ENCODE measurements at regions not wholly inside any gene's neighbourhood (a gene's known extent, or its start where the extent isn't known, plus 50 kb on each side); places are given as distances from the start of the nearest gene placed in this dataset.

DNA sequence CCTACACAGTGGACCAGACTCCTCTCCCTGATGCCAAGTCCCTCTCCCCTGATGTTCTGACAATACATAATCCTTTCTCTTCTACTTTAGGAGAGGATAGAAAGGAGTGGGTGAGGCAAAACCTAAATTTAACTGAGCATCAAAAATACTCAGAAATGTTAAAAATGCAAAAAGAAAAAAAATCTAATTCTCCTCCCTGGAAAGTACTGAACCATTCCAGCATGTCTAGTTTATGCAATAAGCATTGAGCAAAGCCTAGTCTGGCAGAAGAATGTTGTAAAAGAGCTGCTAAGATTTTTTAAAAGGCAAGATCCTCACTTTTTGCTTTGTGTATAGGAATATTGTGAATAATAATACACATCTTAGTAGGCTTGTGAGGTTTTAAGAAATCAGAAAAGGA is 116.6 kb upstream of the STXBP5 start:
- DNase-seq = no peak
- Mint-ChIP-seq H3K4me1 (ENCODE audit: low read depth, unreplicated experiment) (no peaks in the 10 kb centered on the region), H3K27ac (ENCODE audit: unreplicated experiment) (no peak overlapping the region), H3K36me3 (ENCODE audit: insufficient read depth, unreplicated experiment) (no peaks in the 10 kb centered on the region), H3K9me3 (ENCODE audit: low read depth, unreplicated experiment) (no peaks in the 10 kb centered on the region), H3K27me3 (ENCODE audit: unreplicated experiment) (no peaks in the 10 kb centered on the region), H3K4me3 (ENCODE audit: low read depth, unreplicated experiment) (no peak overlapping the region)
- intact Hi-C loops (cut with micrococcal nuclease; ENCODE audit: unreplicated experiment) = no loop called here
- CTCF ChIA-PET = no interaction called here
- TF ChIP-seq, protein P1, sequence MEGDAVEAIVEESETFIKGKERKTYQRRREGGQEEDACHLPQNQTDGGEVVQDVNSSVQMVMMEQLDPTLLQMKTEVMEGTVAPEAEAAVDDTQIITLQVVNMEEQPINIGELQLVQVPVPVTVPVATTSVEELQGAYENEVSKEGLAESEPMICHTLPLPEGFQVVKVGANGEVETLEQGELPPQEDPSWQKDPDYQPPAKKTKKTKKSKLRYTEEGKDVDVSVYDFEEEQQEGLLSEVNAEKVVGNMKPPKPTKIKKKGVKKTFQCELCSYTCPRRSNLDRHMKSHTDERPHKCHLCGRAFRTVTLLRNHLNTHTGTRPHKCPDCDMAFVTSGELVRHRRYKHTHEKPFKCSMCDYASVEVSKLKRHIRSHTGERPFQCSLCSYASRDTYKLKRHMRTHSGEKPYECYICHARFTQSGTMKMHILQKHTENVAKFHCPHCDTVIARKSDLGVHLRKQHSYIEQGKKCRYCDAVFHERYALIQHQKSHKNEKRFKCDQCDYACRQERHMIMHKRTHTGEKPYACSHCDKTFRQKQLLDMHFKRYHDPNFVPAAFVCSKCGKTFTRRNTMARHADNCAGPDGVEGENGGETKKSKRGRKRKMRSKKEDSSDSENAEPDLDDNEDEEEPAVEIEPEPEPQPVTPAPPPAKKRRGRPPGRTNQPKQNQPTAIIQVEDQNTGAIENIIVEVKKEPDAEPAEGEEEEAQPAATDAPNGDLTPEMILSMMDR (IDR thresholded peaks at IDR 0.05; ENCODE audit: unreplicated experiment) = no peak
- no TSS peak for BruUV-seq (replicated peaks)

DNA sequence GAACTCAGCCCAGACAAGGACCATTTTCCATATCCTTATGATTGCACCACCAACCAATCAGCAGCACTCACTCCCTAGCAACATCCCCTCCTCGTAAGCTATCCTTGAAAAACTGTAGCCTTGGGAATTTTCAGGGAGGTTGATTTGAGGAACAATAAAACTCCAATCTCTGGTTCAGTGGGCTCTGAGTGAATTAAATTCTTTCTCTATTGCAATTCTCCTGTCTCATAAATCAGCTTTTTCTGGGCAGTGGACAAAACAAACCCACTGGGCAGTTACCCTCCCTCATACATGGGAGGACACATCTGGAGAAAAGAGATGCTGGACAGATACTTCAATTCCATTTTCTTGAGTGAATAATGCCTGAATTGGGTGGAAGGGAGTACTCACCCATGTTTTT is 115.4 kb upstream of the STXBP5 start:
- TF ChIP-seq, protein P1 (IDR thresholded peaks at IDR 0.05; ENCODE audit: unreplicated experiment) = no peak
- H3K4me1 Mint-ChIP-seq (ENCODE audit: low read depth, unreplicated experiment) = no peaks in the 10 kb centered on the region

DNA sequence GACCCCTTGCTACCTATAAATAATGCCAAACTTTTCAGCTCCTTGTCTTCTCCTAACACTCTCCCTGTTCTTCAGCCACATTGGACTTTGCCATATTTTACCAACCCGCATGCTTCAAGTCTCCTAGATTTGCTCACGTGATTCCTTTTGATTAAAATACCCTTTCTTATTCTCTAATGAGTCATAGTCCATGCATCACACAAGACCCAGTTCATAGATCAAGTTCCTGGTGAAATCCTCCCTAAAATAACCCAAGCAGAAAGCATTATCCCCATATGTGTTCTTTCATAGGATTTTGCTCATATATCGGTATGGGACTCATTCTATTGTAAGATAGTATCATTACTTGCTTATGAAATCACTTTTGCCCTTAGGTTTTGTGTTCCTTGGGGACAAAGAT is 108.9 kb upstream of the STXBP5 start:
- no peak overlapping the region for H3K4me3 Mint-ChIP-seq (ENCODE audit: low read depth, unreplicated experiment)
- intact Hi-C loops (cut with micrococcal nuclease; ENCODE audit: unreplicated experiment) = no loop called here
- no peak overlapping the region for H3K27ac Mint-ChIP-seq (ENCODE audit: unreplicated experiment)
- TF ChIP-seq, protein P1 (IDR thresholded peaks at IDR 0.05; ENCODE audit: unreplicated experiment) = no peak
- no peaks in the 10 kb centered on the region for H3K27me3 Mint-ChIP-seq (ENCODE audit: unreplicated experiment)
- no peaks in the 10 kb centered on the region for H3K9me3 Mint-ChIP-seq (ENCODE audit: low read depth, unreplicated experiment)
- no peaks in the 10 kb centered on the region for H3K4me1 Mint-ChIP-seq (ENCODE audit: low read depth, unreplicated experiment)
- BruUV-seq (replicated peaks) = no TSS peak
- no peak for DNase-seq
- H3K36me3 Mint-ChIP-seq (ENCODE audit: insufficient read depth, unreplicated experiment) = no peaks in the 10 kb centered on the region
- CTCF ChIA-PET = no interaction called here

More for the DNA sequence above, 115.4 kb upstream of the STXBP5 start:
- H3K4me3 Mint-ChIP-seq (ENCODE audit: low read depth, unreplicated experiment) = no peak overlapping the region
- no peaks in the 10 kb centered on the region for H3K36me3 Mint-ChIP-seq (ENCODE audit: insufficient read depth, unreplicated experiment)
- H3K9me3 Mint-ChIP-seq (ENCODE audit: low read depth, unreplicated experiment) = no peaks in the 10 kb centered on the region
- intact Hi-C loops (cut with micrococcal nuclease; ENCODE audit: unreplicated experiment) = no loop called here
- no peaks in the 10 kb centered on the region for H3K27me3 Mint-ChIP-seq (ENCODE audit: unreplicated experiment)
- no peak overlapping the region for H3K27ac Mint-ChIP-seq (ENCODE audit: unreplicated experiment)
- no peak for DNase-seq
- no TSS peak for BruUV-seq (replicated peaks)
- CTCF ChIA-PET = interaction anchor here (1.0 kb wide), 1 partner anchor 26 kb away, joined by 3 read pairs; no protein-coding TSS in a partner anchor

DNA sequence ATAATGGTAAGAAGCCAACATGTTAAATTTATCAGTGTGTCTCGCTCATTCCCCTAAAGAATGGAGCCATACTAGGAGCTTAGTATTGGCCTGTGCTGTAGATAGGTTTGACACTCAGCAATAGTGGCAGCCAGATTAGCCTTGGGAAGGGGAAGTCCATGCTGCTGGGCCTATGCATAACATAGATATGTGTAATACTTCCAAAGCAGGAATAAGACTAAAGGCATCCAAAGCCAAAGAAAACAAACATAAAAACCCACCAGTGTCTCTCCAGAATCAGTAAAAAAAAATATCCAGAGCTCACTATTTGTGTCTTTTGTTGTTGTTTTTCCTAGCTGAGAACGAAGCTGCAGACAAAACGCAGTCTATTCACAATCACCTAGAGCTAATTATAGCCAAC is 104.2 kb upstream of the STXBP5 start:
- CTCF ChIA-PET = no interaction called here
- TF ChIP-seq, protein P1 (IDR thresholded peaks at IDR 0.05; ENCODE audit: unreplicated experiment) = no peak
- no peaks in the 10 kb centered on the region for H3K27me3 Mint-ChIP-seq (ENCODE audit: unreplicated experiment)
- H3K4me3 Mint-ChIP-seq (ENCODE audit: low read depth, unreplicated experiment) = no peak overlapping the region
- no peaks in the 10 kb centered on the region for H3K36me3 Mint-ChIP-seq (ENCODE audit: insufficient read depth, unreplicated experiment)
- intact Hi-C loops (cut with micrococcal nuclease; ENCODE audit: unreplicated experiment) = no loop called here
- no peaks in the 10 kb centered on the region for H3K4me1 Mint-ChIP-seq (ENCODE audit: low read depth, unreplicated experiment)
- no peak for DNase-seq
- BruUV-seq (replicated peaks) = no TSS peak
- H3K9me3 Mint-ChIP-seq (ENCODE audit: low read depth, unreplicated experiment) = no peaks in the 10 kb centered on the region
- no peak overlapping the region for H3K27ac Mint-ChIP-seq (ENCODE audit: unreplicated experiment)
